ENCODE measurements at regions not wholly inside any gene's neighbourhood (a gene's known extent, or its start where the extent isn't known, plus 50 kb on each side); places are given as distances from the start of the nearest gene placed in this dataset.

GRCh38 chr10:123408660-123409059 lies 254.5 kb downstream of the BUB3 start:
- TF ChIP-seq POLR2A (IDR thresholded peaks at IDR 0.05; ENCODE audit: low read depth) (no peak), CTCF (IDR thresholded peaks at IDR 0.05) (no peak)
